ENCODE measurements at regions not wholly inside any gene's neighbourhood (a gene's known extent, or its start where the extent isn't known, plus 50 kb on each side); places are given as distances from the start of the nearest gene placed in this dataset.

DNA sequence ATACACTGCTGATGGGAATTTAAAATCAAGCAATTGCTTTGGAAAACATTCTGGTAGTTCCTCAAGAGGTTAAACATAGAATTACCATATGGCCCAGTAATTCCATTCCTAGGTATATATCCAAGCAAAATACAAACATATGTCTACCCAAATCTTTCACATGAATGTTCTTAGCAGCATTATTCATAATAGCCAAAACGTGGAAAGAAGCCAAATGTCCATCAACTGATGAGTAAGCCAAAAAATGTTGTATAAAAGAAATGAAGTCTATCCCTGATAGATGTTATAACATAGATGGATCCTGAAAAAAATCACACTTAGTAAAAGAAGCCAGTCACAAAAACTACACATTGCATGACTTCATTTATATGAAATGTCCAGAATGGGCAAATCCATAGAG, 893.0 kb downstream of the SORCS3 start:
- Histone ChIP-seq H3K27me3 (no peaks in the 10 kb centered on the region), H3K27ac (no peak overlapping the region), H3K9me3 (peaks cover 0 to 6% of the 10 kb centered on the region in 2 donors), H3K4me1 (no peaks in the 10 kb centered on the region), H3K36me3 (no peaks in the 10 kb centered on the region), H3K4me3 (no peak overlapping the region)
- WGBS, 2 donors (ENCODE audit: low coverage in 1 of 2): 23 to 39% methylated on average over 1 of the region's 1 CpG
- no peak for TF ChIP-seq CTCF (IDR thresholded peaks at IDR 0.05)
- no peak for TF ChIP-seq EP300 (IDR thresholded peaks at IDR 0.05; ENCODE audit: low read depth)
- no peak for TF ChIP-seq POLR2A (IDR thresholded peaks at IDR 0.05)
- no peak for TF ChIP-seq POLR2AphosphoS5 (IDR thresholded peaks at IDR 0.05)
- intact Hi-C loops (cut with DNase I; ENCODE audit: low total_unique reads): no loop called here
- DNase-seq: no peak
- in situ Hi-C loops (cut with MboI; ENCODE audit: low pct_ligation_motif_present in 1 of 4, low pct_unique_long_range_greater_than_20kb in 1 of 4, low sequenced_read_pairs in 3 of 4): no loop called here

DNA sequence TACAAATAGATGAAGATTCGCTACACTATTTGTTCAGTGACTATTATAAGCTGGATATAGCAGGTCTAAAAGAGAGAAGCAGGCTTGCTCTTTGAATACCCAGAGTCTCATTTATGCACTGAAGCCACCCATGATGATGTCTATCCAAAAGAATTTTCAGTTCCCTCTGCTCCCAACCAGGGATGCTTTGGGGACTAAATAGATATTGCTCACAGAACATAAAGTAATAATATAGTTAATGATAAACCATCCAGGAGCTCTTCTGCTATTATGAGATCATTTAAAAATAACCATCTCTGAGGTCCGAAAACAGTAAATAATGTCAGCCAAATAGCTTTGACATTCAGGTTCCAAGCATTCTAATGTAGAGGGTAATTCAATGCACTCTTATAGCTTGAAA, 875.4 kb downstream of the SORCS3 start:
- Histone ChIP-seq H3K36me3 (no peaks in the 10 kb centered on the region), H3K27ac (no peak overlapping the region), H3K27me3 (no peaks in the 10 kb centered on the region), H3K4me1 (no peaks in the 10 kb centered on the region), H3K4me3 (no peak overlapping the region), H3K9me3 (no peaks in the 10 kb centered on the region)
- DNase-seq: no peak
- WGBS, 2 donors (ENCODE audit: low coverage in 1 of 2): 87 to 92% methylated on average over 1 to 2 of the region's 2 CpGs
- no peak for TF ChIP-seq CTCF (IDR thresholded peaks at IDR 0.05)
- intact Hi-C loops (cut with DNase I; ENCODE audit: low total_unique reads) (no loop called here), in situ Hi-C loops (cut with MboI; ENCODE audit: low pct_ligation_motif_present in 1 of 4, low pct_unique_long_range_greater_than_20kb in 1 of 4, low sequenced_read_pairs in 3 of 4) (no loop called here)

DNA sequence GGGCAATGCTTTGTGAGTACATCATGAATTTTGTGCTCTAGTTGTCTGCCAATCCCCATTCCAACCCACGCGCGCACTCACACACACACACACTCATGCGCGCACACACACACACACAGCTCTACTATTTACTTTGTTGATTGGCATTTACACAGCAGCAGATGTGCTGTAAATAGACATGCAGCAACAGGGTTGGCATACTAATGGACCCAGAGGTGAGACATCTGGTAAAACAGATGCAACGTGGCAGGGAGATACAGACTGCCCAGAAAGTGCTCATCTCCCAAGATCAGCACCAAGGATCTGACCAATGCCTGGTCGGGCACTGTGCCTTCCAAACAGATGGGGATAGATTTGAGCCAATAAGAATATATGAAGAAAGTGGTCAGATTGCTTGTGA, 873.0 kb downstream of the SORCS3 start:
- WGBS, 2 donors (ENCODE audit: low coverage in 1 of 2): 90% methylated on average over 7 of the region's 7 CpGs; no CpG with 5 or more reads in 1 of the 2 donors
- H3K36me3 ChIP-seq: no peaks in the 10 kb centered on the region
- H3K27me3 ChIP-seq: no peaks in the 10 kb centered on the region
- in situ Hi-C loops (cut with MboI; ENCODE audit: low pct_ligation_motif_present in 1 of 4, low pct_unique_long_range_greater_than_20kb in 1 of 4, low sequenced_read_pairs in 3 of 4): no loop called here
- no peak for TF ChIP-seq POLR2AphosphoS5 (IDR thresholded peaks at IDR 0.05)
- TF ChIP-seq POLR2A (IDR thresholded peaks at IDR 0.05): no peak
- TF ChIP-seq EP300 (IDR thresholded peaks at IDR 0.05; ENCODE audit: low read depth): no peak
- intact Hi-C loops (cut with DNase I; ENCODE audit: low total_unique reads): no loop called here
- no peak overlapping the region for H3K27ac ChIP-seq
- no peaks in the 10 kb centered on the region for H3K4me1 ChIP-seq
- DNase-seq: no peak
- H3K9me3 ChIP-seq: no peaks in the 10 kb centered on the region
- H3K4me3 ChIP-seq: no peak overlapping the region

DNA sequence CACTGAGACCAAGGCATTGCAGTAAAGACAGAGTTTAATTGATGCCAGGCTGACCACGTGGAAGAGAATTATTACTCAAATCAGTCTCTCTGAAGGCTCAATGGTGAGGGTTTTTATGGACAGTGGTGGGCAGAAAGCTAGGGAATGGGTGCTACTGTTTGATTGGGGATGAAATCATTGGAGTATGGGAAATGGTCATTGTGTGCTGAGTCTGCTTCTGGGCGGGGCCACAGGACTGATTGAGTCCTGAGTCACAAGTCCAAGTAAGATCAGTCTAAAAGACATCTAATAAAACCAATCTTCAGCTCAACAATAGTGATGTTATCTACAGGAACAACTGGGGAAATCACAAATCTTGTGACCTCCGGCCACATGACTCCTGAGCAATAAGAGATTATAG, 868.4 kb downstream of the SORCS3 start:
- WGBS, 2 donors (ENCODE audit: low coverage in 1 of 2): 74 to 92% methylated on average over 3 of the region's 3 CpGs

More for the DNA sequence above, 868.4 kb downstream of the SORCS3 start:
- Histone ChIP-seq H3K27ac (no peak overlapping the region), H3K4me1 (no peaks in the 10 kb centered on the region), H3K27me3 (no peaks in the 10 kb centered on the region), H3K4me3 (no peak overlapping the region), H3K36me3 (no peaks in the 10 kb centered on the region), H3K9me3 (no peaks in the 10 kb centered on the region)
- in situ Hi-C loops (cut with MboI; ENCODE audit: low pct_ligation_motif_present in 1 of 4, low pct_unique_long_range_greater_than_20kb in 1 of 4, low sequenced_read_pairs in 3 of 4) (no loop called here), intact Hi-C loops (cut with DNase I; ENCODE audit: low total_unique reads) (no loop called here)
- TF ChIP-seq CTCF (IDR thresholded peaks at IDR 0.05) (no peak), EP300 (IDR thresholded peaks at IDR 0.05; ENCODE audit: low read depth) (no peak), POLR2AphosphoS5 (IDR thresholded peaks at IDR 0.05) (no peak), POLR2A (IDR thresholded peaks at IDR 0.05) (no peak)
- DNase-seq: no peak
